ENCODE measurements at regions not wholly inside any gene's neighbourhood (a gene's known extent, or its start where the extent isn't known, plus 50 kb on each side); places are given as distances from the start of the nearest gene placed in this dataset.

- Mint-ChIP-seq H3K4me1 (no peaks in the 10 kb centered on the region), H3K9me3 (peaks cover 0 to 3% (median 0%) of the 10 kb centered on the region in 3 donors), H3K27me3 (no peaks in the 10 kb centered on the region), H3K27ac (no peak overlapping the region), H3K4me3 (no peak overlapping the region), H3K36me3 (no peaks in the 10 kb centered on the region)
- DNase-seq (no peak), ATAC-seq (replicated peaks in 1 of 4) (no peak)
- Histone ChIP-seq H3K27ac (ENCODE audit: low read length) (no peak overlapping the region), H3K27me3 (replicated peaks in 1 of 2; ENCODE audit: control insufficient read depth in 2 of 2, extremely low read depth in 1 of 2, insufficient read depth in 2 of 2, low read length in 1 of 2) (no peaks in the 10 kb centered on the region), H3K4me3 (ENCODE audit: control insufficient read depth in 1 of 2, extremely low read depth in 1 of 2, low read length in 1 of 2) (no peak overlapping the region), H3K36me3 (ENCODE audit: control insufficient read depth in 2 of 2, extremely low read depth in 1 of 2, insufficient read depth in 1 of 2, low read length in 1 of 2) (no peaks in the 10 kb centered on the region), H3K9me3 (no peaks in the 10 kb centered on the region), H3K4me1 (ENCODE audit: control insufficient read depth in 1 of 2, extremely low read depth in 1 of 2, insufficient read depth in 2 of 2, low read length in 2 of 2) (no peaks in the 10 kb centered on the region)
- no CpG with 5 or more reads among the region's 2 CpGs for WGBS (ENCODE audit: insufficient coverage)
- CTCF ChIA-PET, result no interaction called here
- POLR2A ChIA-PET, result no interaction called here
These were observed 307.5 kb upstream of the DACH1 start for GRCh38 chr13:72174549-72174948.

- no peak overlapping the region for H3K4me3 Mint-ChIP-seq
- no peak overlapping the region for H3K27ac Mint-ChIP-seq
- H3K27me3 ChIP-seq (replicated peaks in 1 of 2; ENCODE audit: control insufficient read depth in 2 of 2, extremely low read depth in 1 of 2, insufficient read depth in 2 of 2, low read length in 1 of 2), result no peaks in the 10 kb centered on the region
- 94% methylated on average over 7 of the region's 11 CpGs for WGBS (ENCODE audit: insufficient coverage)
- DNase-seq (no peak), ATAC-seq (replicated peaks in 1 of 4) (no peak)
- H3K4me3 ChIP-seq (ENCODE audit: control insufficient read depth in 1 of 2, extremely low read depth in 1 of 2, low read length in 1 of 2), result no peak overlapping the region
- ChIA-PET CTCF (interaction anchor here in 1 of 2 donors (0.6 kb wide), 1 partner anchor 1222 kb away, joined by 4 read pairs; no protein-coding TSS in a partner anchor), POLR2A (no interaction called here)
- no peak overlapping the region for H3K27ac ChIP-seq (ENCODE audit: low read length)
- H3K36me3 ChIP-seq (ENCODE audit: control insufficient read depth in 2 of 2, extremely low read depth in 1 of 2, insufficient read depth in 1 of 2, low read length in 1 of 2), result no peaks in the 10 kb centered on the region
- no peaks in the 10 kb centered on the region for H3K4me1 ChIP-seq (ENCODE audit: control insufficient read depth in 1 of 2, extremely low read depth in 1 of 2, insufficient read depth in 2 of 2, low read length in 2 of 2)
- H3K27me3 Mint-ChIP-seq, result no peaks in the 10 kb centered on the region
- H3K4me1 Mint-ChIP-seq, result no peaks in the 10 kb centered on the region
- H3K9me3 ChIP-seq, result no peaks in the 10 kb centered on the region
- H3K36me3 Mint-ChIP-seq, result no peaks in the 10 kb centered on the region
- peaks cover 0 to 6% (median 4%) of the 10 kb centered on the region in 3 donors for H3K9me3 Mint-ChIP-seq
These were observed 303.6 kb upstream of the DACH1 start for GRCh38 chr13:72170571-72170970.

- no peak overlapping the region for H3K4me3 Mint-ChIP-seq
- no peak overlapping the region for H3K27ac ChIP-seq (ENCODE audit: low read length)
- DNase-seq, result no peak
- no peak overlapping the region for H3K27ac Mint-ChIP-seq
- no peaks in the 10 kb centered on the region for H3K27me3 Mint-ChIP-seq
- H3K36me3 Mint-ChIP-seq, result no peaks in the 10 kb centered on the region
- ChIA-PET CTCF (no interaction called here), POLR2A (no interaction called here)
- no peaks in the 10 kb centered on the region for H3K9me3 ChIP-seq
- ATAC-seq (replicated peaks in 1 of 4), result no peak
- H3K36me3 ChIP-seq (ENCODE audit: control insufficient read depth in 2 of 2, extremely low read depth in 1 of 2, insufficient read depth in 1 of 2, low read length in 1 of 2), result no peaks in the 10 kb centered on the region
- H3K4me1 ChIP-seq (ENCODE audit: control insufficient read depth in 1 of 2, extremely low read depth in 1 of 2, insufficient read depth in 2 of 2, low read length in 2 of 2), result no peaks in the 10 kb centered on the region
- 24% methylated on average over 5 of the region's 8 CpGs for WGBS (ENCODE audit: insufficient coverage)
- H3K4me1 Mint-ChIP-seq, result no peaks in the 10 kb centered on the region
- H3K4me3 ChIP-seq (ENCODE audit: control insufficient read depth in 1 of 2, extremely low read depth in 1 of 2, low read length in 1 of 2), result no peak overlapping the region
- H3K27me3 ChIP-seq (replicated peaks in 1 of 2; ENCODE audit: control insufficient read depth in 2 of 2, extremely low read depth in 1 of 2, insufficient read depth in 2 of 2, low read length in 1 of 2), result no peaks in the 10 kb centered on the region
- peaks cover 0 to 6% (median 4%) of the 10 kb centered on the region in 3 donors for H3K9me3 Mint-ChIP-seq
These were observed 301.3 kb upstream of the DACH1 start for GRCh38 chr13:72168126-72168855.

- no CpG with 5 or more reads among the region's 2 CpGs for WGBS (ENCODE audit: insufficient coverage)
- ChIA-PET POLR2A (no interaction called here), CTCF (no interaction called here)
- Mint-ChIP-seq H3K9me3 (peaks cover 0 to 6% (median 4%) of the 10 kb centered on the region in 3 donors), H3K4me1 (no peaks in the 10 kb centered on the region), H3K27me3 (no peaks in the 10 kb centered on the region), H3K36me3 (no peaks in the 10 kb centered on the region), H3K4me3 (no peak overlapping the region), H3K27ac (no peak overlapping the region)
- H3K4me3 ChIP-seq (ENCODE audit: control insufficient read depth in 1 of 2, extremely low read depth in 1 of 2, low read length in 1 of 2), result no peak overlapping the region
- ATAC-seq (replicated peaks in 1 of 4) (no peak), DNase-seq (no peak)
- H3K36me3 ChIP-seq (ENCODE audit: control insufficient read depth in 2 of 2, extremely low read depth in 1 of 2, insufficient read depth in 1 of 2, low read length in 1 of 2), result no peaks in the 10 kb centered on the region
- no peaks in the 10 kb centered on the region for H3K9me3 ChIP-seq
- H3K4me1 ChIP-seq (ENCODE audit: control insufficient read depth in 1 of 2, extremely low read depth in 1 of 2, insufficient read depth in 2 of 2, low read length in 2 of 2), result no peaks in the 10 kb centered on the region
- H3K27ac ChIP-seq (ENCODE audit: low read length), result no peak overlapping the region
- H3K27me3 ChIP-seq (replicated peaks in 1 of 2; ENCODE audit: control insufficient read depth in 2 of 2, extremely low read depth in 1 of 2, insufficient read depth in 2 of 2, low read length in 1 of 2), result no peaks in the 10 kb centered on the region
These were observed 299.2 kb upstream of the DACH1 start for GRCh38 chr13:72166102-72166650.

- Mint-ChIP-seq H3K9me3 (peaks cover 0 to 6% (median 4%) of the 10 kb centered on the region in 3 donors), H3K27ac (no peak overlapping the region), H3K4me3 (no peak overlapping the region), H3K36me3 (no peaks in the 10 kb centered on the region), H3K27me3 (no peaks in the 10 kb centered on the region), H3K4me1 (no peaks in the 10 kb centered on the region)
- H3K9me3 ChIP-seq, result no peaks in the 10 kb centered on the region
- ChIA-PET CTCF (no interaction called here), POLR2A (no interaction called here)
- H3K27ac ChIP-seq (ENCODE audit: low read length), result no peak overlapping the region
- ATAC-seq (replicated peaks in 1 of 4) (no peak), DNase-seq (no peak)
- H3K4me1 ChIP-seq (ENCODE audit: control insufficient read depth in 1 of 2, extremely low read depth in 1 of 2, insufficient read depth in 2 of 2, low read length in 2 of 2), result no peaks in the 10 kb centered on the region
- no peaks in the 10 kb centered on the region for H3K27me3 ChIP-seq (replicated peaks in 1 of 2; ENCODE audit: control insufficient read depth in 2 of 2, extremely low read depth in 1 of 2, insufficient read depth in 2 of 2, low read length in 1 of 2)
- WGBS (ENCODE audit: insufficient coverage), result no CpG with 5 or more reads among the region's 1 CpG
- no peaks in the 10 kb centered on the region for H3K36me3 ChIP-seq (ENCODE audit: control insufficient read depth in 2 of 2, extremely low read depth in 1 of 2, insufficient read depth in 1 of 2, low read length in 1 of 2)
- H3K4me3 ChIP-seq (ENCODE audit: control insufficient read depth in 1 of 2, extremely low read depth in 1 of 2, low read length in 1 of 2), result no peak overlapping the region
These were observed 298.3 kb upstream of the DACH1 start for GRCh38 chr13:72165276-72165675.

GRCh38 chr13:72164811-72165210 is 297.8 kb upstream of the DACH1 start:
- no peaks in the 10 kb centered on the region for H3K4me1 Mint-ChIP-seq
- H3K4me3 Mint-ChIP-seq, result no peak overlapping the region
- Histone ChIP-seq H3K4me3 (ENCODE audit: control insufficient read depth in 1 of 2, extremely low read depth in 1 of 2, low read length in 1 of 2) (no peak overlapping the region), H3K4me1 (ENCODE audit: control insufficient read depth in 1 of 2, extremely low read depth in 1 of 2, insufficient read depth in 2 of 2, low read length in 2 of 2) (no peaks in the 10 kb centered on the region), H3K27ac (ENCODE audit: low read length) (no peak overlapping the region), H3K9me3 (no peaks in the 10 kb centered on the region), H3K36me3 (ENCODE audit: control insufficient read depth in 2 of 2, extremely low read depth in 1 of 2, insufficient read depth in 1 of 2, low read length in 1 of 2) (no peaks in the 10 kb centered on the region), H3K27me3 (replicated peaks in 1 of 2; ENCODE audit: control insufficient read depth in 2 of 2, extremely low read depth in 1 of 2, insufficient read depth in 2 of 2, low read length in 1 of 2) (no peaks in the 10 kb centered on the region)
- no peak for DNase-seq
- no peaks in the 10 kb centered on the region for H3K27me3 Mint-ChIP-seq
- ChIA-PET POLR2A (no interaction called here), CTCF (no interaction called here)
- no peak for ATAC-seq (replicated peaks in 1 of 4)
- H3K27ac Mint-ChIP-seq, result no peak overlapping the region
- H3K36me3 Mint-ChIP-seq, result no peaks in the 10 kb centered on the region
- no CpG with 5 or more reads among the region's 1 CpG for WGBS (ENCODE audit: insufficient coverage)
- peaks cover 0 to 6% (median 4%) of the 10 kb centered on the region in 3 donors for H3K9me3 Mint-ChIP-seq
